OCI-LY1 (cell line): ENCODE measurements at regions not wholly inside any gene's neighbourhood (a gene's known extent, or its start where the extent isn't known, plus 50 kb on each side); places are given as distances from the start of the nearest gene placed in this dataset.

Source experiments
- CTCF ChIP-seq: fragments of 200-600 bp; sonication (generic), shearing (Covaris generic); IDR thresholded peaks from 2 replicates; pipeline ENCODE4 v1.5.1; 2017; ENCODE audit warnings: mild to moderate bottlenecking, antibody characterized with exemption, low read length, moderate library complexity, mixed read lengths
- EZH2 ChIP-seq: fragments of 200-600 bp; sonication (generic), shearing (Covaris generic); IDR thresholded peaks from 2 replicates; pipeline ENCODE4 v1.8.0; 2017; ENCODE audit warnings: borderline replicate concordance, mixed run types, mild to moderate bottlenecking, antibody characterized with exemption, low read length, moderate library complexity, mixed read lengths

GRCh38 chr1:229205854-229206253, 65.1 kb upstream of the RAB4A start:
- no peak for TF ChIP-seq CTCF
- no peak for TF ChIP-seq EZH2
